ENCODE measurements at regions not wholly inside any gene's neighbourhood (a gene's known extent, or its start where the extent isn't known, plus 50 kb on each side); places are given as distances from the start of the nearest gene placed in this dataset.
A peak's percentile ranks its signal among the peaks of the same experiment; 100 is the strongest.

- TF ChIP-seq PKNOX1 (IDR thresholded peaks at IDR 0.05) (no peak), MTA3 (IDR thresholded peaks at IDR 0.05; ENCODE audit: borderline replicate concordance, low read length) (peak; percentile 69; the same call in 1 of the 2 replicates), MLLT1 (IDR thresholded peaks at IDR 0.05) (peak; percentile 89), BCL11A (IDR thresholded peaks at IDR 0.05; ENCODE audit: low read depth, low read length) (peak; percentile 87), BCLAF1 (IDR thresholded peaks at IDR 0.05) (no peak), PML (IDR thresholded peaks at IDR 0.05; ENCODE audit: low read length) (no peak), RFX5 (IDR thresholded peaks at IDR 0.05; ENCODE audit: low read depth, low read length) (no peak), ZNF207 (IDR thresholded peaks at IDR 0.05; ENCODE audit: borderline replicate concordance) (no peak), EED (IDR thresholded peaks at IDR 0.05; ENCODE audit: low read depth) (peak; percentile 88), ZZZ3 (IDR thresholded peaks at IDR 0.05; ENCODE audit: control insufficient read depth, insufficient read length, low read depth) (no peak), BACH1 (IDR thresholded peaks at IDR 0.05; ENCODE audit: borderline replicate concordance) (peak; percentile 25; the same call in 1 of the 2 replicates), ATF3 (IDR thresholded peaks at IDR 0.05; ENCODE audit: borderline replicate concordance, extremely low read depth, low read depth, low read length) (no peak), GABPA (IDR thresholded peaks at IDR 0.05; ENCODE audit: low read depth) (no peak; the same call in 1 of the 2 replicates), CBFB (IDR thresholded peaks at IDR 0.05; ENCODE audit: low read depth) (peak; percentile 87), CBX5 (IDR thresholded peaks at IDR 0.05; ENCODE audit: low read depth) (no peak), REST (IDR thresholded peaks at IDR 0.05; ENCODE audit: low read depth, low read length) (no peak), HDAC6 (IDR thresholded peaks at IDR 0.05; ENCODE audit: unreplicated experiment) (no peak), EP300 (IDR thresholded peaks at IDR 0.05; ENCODE audit: borderline replicate concordance in 1 of 2, control insufficient read depth in 1 of 2, low read depth in 2 of 2, low read length in 2 of 2) (peak; percentile 64 to 71), SUZ12 (IDR thresholded peaks at IDR 0.05; ENCODE audit: unreplicated experiment) (no peak), RBBP5 (conservative IDR thresholded peaks at IDR 0.05) (no peak), RAD51 (IDR thresholded peaks at IDR 0.05) (no peak)
Measured at GRCh38 chr15:70492240-70493177, 270.8 kb downstream of the UACA start (continued).
